H9 (cell line): ENCODE measurements at regions not wholly inside any gene's neighbourhood (a gene's known extent, or its start where the extent isn't known, plus 50 kb on each side); places are given as distances from the start of the nearest gene placed in this dataset.

ENCODE experiments used
- DNase-seq: peaks from one replicate; pipeline ENCODE4 v3.0.0-alpha.2; 2017
- H2AFZ ChIP-seq: one replicate; pipeline ENCODE4 v1.6.1; 2013; ENCODE audit warnings: mild to moderate bottlenecking, low read length, control low read depth, moderate library complexity
- H2AK5ac ChIP-seq: 2 replicates; pipeline ENCODE4 v1.6.1; 2013; ENCODE audit warnings: low read length, control low read depth, mixed read lengths; ENCODE audit not compliant: insufficient read length
- H2BK120ac ChIP-seq: one replicate; pipeline ENCODE4 v1.6.1; 2013; ENCODE audit warnings: low read depth, mild to moderate bottlenecking, low read length, control low read depth, inconsistent platforms; ENCODE audit not compliant: poor library complexity, severe bottlenecking
- H2BK12ac ChIP-seq: 2 replicates; pipeline ENCODE4 v1.6.1; 2013; ENCODE audit warnings: low read length, control low read depth, mixed read lengths, low read depth; ENCODE audit not compliant: insufficient read length
- H2BK15ac ChIP-seq: 2 replicates; pipeline ENCODE4 v1.6.1; 2013; ENCODE audit warnings: low read depth, low read length, control low read depth
- H2BK20ac ChIP-seq: one replicate; pipeline ENCODE4 v1.6.1; 2013; ENCODE audit warnings: low read depth, mild to moderate bottlenecking, low read length, control low read depth, inconsistent platforms; ENCODE audit not compliant: poor library complexity, severe bottlenecking
- H2BK5ac ChIP-seq: 2 replicates; pipeline ENCODE4 v1.6.1; 2013; ENCODE audit warnings: low read length, control low read depth, mixed read lengths; ENCODE audit not compliant: insufficient read length
- H3K14ac ChIP-seq: 2 replicates; pipeline ENCODE4 v1.6.1; 2013; ENCODE audit warnings: low read length, control low read depth; ENCODE audit not compliant: insufficient read depth
- H3K18ac ChIP-seq: 2 replicates; pipeline ENCODE4 v1.6.1; 2013; ENCODE audit warnings: low read depth, mild to moderate bottlenecking, mixed read lengths, low read length, control low read depth; ENCODE audit not compliant: insufficient read length
- H3K23ac ChIP-seq: 2 replicates; pipeline ENCODE4 v1.6.1; 2013; ENCODE audit warnings: low read length, control low read depth, mixed read lengths, low read depth; ENCODE audit not compliant: insufficient read length
- H3K23me2 ChIP-seq: 2 replicates; pipeline ENCODE4 v1.6.1; 2013; ENCODE audit warnings: low read depth, mild to moderate bottlenecking, mixed read lengths, low read length, control low read depth; ENCODE audit not compliant: insufficient read length, poor library complexity, severe bottlenecking
- H3K27ac ChIP-seq: 2 replicates; pipeline ENCODE4 v1.5.1; 2013; ENCODE audit warnings: low read length, control low read depth, mixed read lengths, low read depth; ENCODE audit not compliant: insufficient read length
- H3K27me3 ChIP-seq: 2 replicates; pipeline ENCODE4 v1.6.1; 2013; ENCODE audit warnings: low read length, control low read depth, inconsistent platforms; ENCODE audit not compliant: insufficient read depth
- H3K4ac ChIP-seq: 2 replicates; pipeline ENCODE4 v1.6.1; 2013; ENCODE audit warnings: low read depth, mild to moderate bottlenecking, control low read depth, inconsistent platforms, low read length, moderate library complexity
- H3K4me1 ChIP-seq: 2 replicates; pipeline ENCODE4 v1.6.1; 2013; ENCODE audit warnings: low read length, control low read depth, inconsistent platforms; ENCODE audit not compliant: insufficient read depth
- H3K4me2 ChIP-seq: 2 replicates; pipeline ENCODE4 v1.6.1; 2013; ENCODE audit warnings: low read length, control low read depth, mixed read lengths; ENCODE audit not compliant: insufficient read length, insufficient read depth
- H3K56ac ChIP-seq: 2 replicates; pipeline ENCODE4 v1.6.1; 2013; ENCODE audit warnings: low read depth, mild to moderate bottlenecking, mixed read lengths, low read length, control low read depth; ENCODE audit not compliant: insufficient read length
- H3K79me1 ChIP-seq: 2 replicates; pipeline ENCODE4 v1.6.1; 2013; ENCODE audit warnings: low read depth, mild to moderate bottlenecking, moderate library complexity, low read length, control low read depth, inconsistent platforms; ENCODE audit not compliant: insufficient read depth, poor library complexity, severe bottlenecking
- H3K79me2 ChIP-seq: 2 replicates; pipeline ENCODE4 v1.6.1; 2013; ENCODE audit warnings: low read length, control low read depth, inconsistent platforms; ENCODE audit not compliant: insufficient read depth
- H3K9ac ChIP-seq: 2 replicates; pipeline ENCODE4 v1.6.1; 2013; ENCODE audit warnings: low read length, control low read depth, mixed read lengths; ENCODE audit not compliant: insufficient read length; ENCODE audit errors: extremely low read depth
- H3K9me3 ChIP-seq: one replicate; pipeline ENCODE4 v1.6.1; 2013; ENCODE audit warnings: low read depth, low read length, inconsistent platforms; ENCODE audit not compliant: control insufficient read depth
- H3T11ph ChIP-seq: one replicate; pipeline ENCODE4 v1.6.1; 2013; ENCODE audit warnings: mild to moderate bottlenecking, low read length, control low read depth, inconsistent platforms
- H4K20me1 ChIP-seq: one replicate; pipeline ENCODE4 v1.6.1; 2013; ENCODE audit not compliant: control insufficient read depth, insufficient read length, insufficient read depth
- H4K5ac ChIP-seq: 2 replicates; pipeline ENCODE4 v1.6.1; 2013; ENCODE audit warnings: low read depth, mild to moderate bottlenecking, mixed read lengths, low read length, control low read depth; ENCODE audit not compliant: insufficient read length
- H4K8ac ChIP-seq: replicated peaks from 2 replicates; pipeline ENCODE4 v1.6.1; 2013; ENCODE audit warnings: low read length, control low read depth, mixed read lengths, low read depth; ENCODE audit not compliant: insufficient read length
- H4K91ac ChIP-seq: 2 replicates; pipeline ENCODE4 v1.6.1; 2013; ENCODE audit warnings: low read depth, mild to moderate bottlenecking, moderate library complexity, mixed read lengths, low read length, control low read depth; ENCODE audit not compliant: insufficient read length
- H3K27ac Mint-ChIP-seq, 3 experiments: 2 replicates in 2 of 3; 3 replicates in 1 of 3; pipeline ENCODE4 v1.8.0; 2020 to 2021; ENCODE audit warnings: mixed read lengths in 3 of 3, mild to moderate bottlenecking in 1 of 3, moderate library complexity in 1 of 3
- H3K27me3 Mint-ChIP-seq: 2 replicates; pipeline ENCODE4 v1.8.0; 2021; ENCODE audit warnings: low read depth, mild to moderate bottlenecking, moderate library complexity, mixed read lengths
- H3K36me3 Mint-ChIP-seq, 3 experiments: 2 replicates in 2 of 3; 3 replicates in 1 of 3; pipeline ENCODE4 v1.8.0; 2020 to 2021; ENCODE audit warnings: low read depth in 3 of 3, mixed read lengths in 3 of 3; ENCODE audit not compliant: insufficient read depth in 1 of 3
- H3K4me1 Mint-ChIP-seq, 2 experiments: 2 replicates each; pipeline ENCODE4 v1.8.0; 2020; ENCODE audit warnings: mixed read lengths in 2 of 2
- H3K4me3 Mint-ChIP-seq, 2 experiments: 2 replicates in 1 of 2; 3 replicates in 1 of 2; pipeline ENCODE4 v1.8.0; 2020 to 2021; ENCODE audit warnings: mild to moderate bottlenecking in 2 of 2, mixed read lengths in 2 of 2, moderate library complexity in 1 of 2
- H3K9me3 Mint-ChIP-seq, 2 experiments: 2 replicates in 1 of 2; 3 replicates in 1 of 2; pipeline ENCODE4 v1.8.0; 2020; ENCODE audit warnings: mild to moderate bottlenecking in 2 of 2, mixed read lengths in 2 of 2, moderate library complexity in 1 of 2
- WGBS: extraction: QIAGEN DNeasy Blood & Tissue Kit; methylation state at CpG from one replicate; pipeline ENCODE4 v1.1.7; 2013; ENCODE audit warnings: missing lambda C conversion rate, low lambda C conversion rate, mixed read lengths; ENCODE audit not compliant: insufficient read length; ENCODE audit errors: extremely low coverage; 5-methylcytosine and 5-hydroxymethylcytosine counted together
- TF ChIP-seq, protein P1 (sequence below): fragments of 200-600 bp; sonication (generic); conservative IDR thresholded peaks from 3 replicates; pipeline ENCODE4 v1.8.0; 2021; ENCODE audit warnings: antibody characterized with exemption, mild to moderate bottlenecking

DNA sequence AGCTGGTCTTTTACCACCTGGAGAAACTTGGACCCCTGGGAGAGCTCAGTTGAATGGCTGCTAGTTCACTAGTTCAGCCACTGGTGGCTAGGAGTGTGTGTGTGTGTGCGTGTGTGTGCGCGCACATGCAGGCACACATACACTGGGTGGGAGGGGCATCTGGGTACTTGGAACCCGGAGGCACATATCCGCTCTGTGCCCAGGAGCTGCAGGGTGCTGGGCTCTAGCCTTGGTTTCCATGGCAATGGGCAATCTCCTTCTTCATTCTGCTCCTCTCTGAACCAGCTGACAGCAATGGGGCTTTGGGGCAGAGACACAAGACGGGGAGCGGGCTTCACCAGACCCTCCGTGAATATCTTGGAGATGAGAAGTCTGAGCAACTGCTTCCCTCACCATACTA is 87.1 kb upstream of the DISP3 start:
- Histone ChIP-seq H2BK12ac (no peak overlapping the region), H3K9me3 (no peaks in the 10 kb centered on the region), H3K79me2 (no peaks in the 10 kb centered on the region), H2BK20ac (no peak overlapping the region), H3K4me2 (no peak overlapping the region), H4K8ac (no peak overlapping the region), H3K14ac (no peak overlapping the region; the same call in 1 of the 2 replicates), H4K20me1 (no peaks in the 10 kb centered on the region), H3K56ac (no peak overlapping the region), H3K23me2 (no peaks in the 10 kb centered on the region), H3K18ac (no peak overlapping the region), H3K79me1 (no peaks in the 10 kb centered on the region), H3K27ac (no peak overlapping the region), H2AFZ (no peak overlapping the region), H2BK15ac (no peak overlapping the region), H2AK5ac (no peak overlapping the region), H3K9ac (no peak overlapping the region), H3K23ac (no peak overlapping the region), H2BK120ac (no peak overlapping the region), H2BK5ac (no peak overlapping the region), H3T11ph (no peak overlapping the region), H4K5ac (no peak overlapping the region), H3K27me3 (no peaks in the 10 kb centered on the region), H3K4me1 (no peaks in the 10 kb centered on the region; the same call in 1 of the 2 replicates), H4K91ac (no peak overlapping the region), H3K4ac (no peak overlapping the region)
- Mint-ChIP-seq H3K4me3 (no peak overlapping the region), H3K27ac (no peak overlapping the region), H3K9me3 (peaks cover 0 to 2% of the 10 kb centered on the region in 2 experiments; a peak in 1 of 5 replicates), H3K27me3 (peaks cover 9% of the 10 kb centered on the region), H3K36me3 (no peaks in the 10 kb centered on the region), H3K4me1 (peaks cover 14 to 16% of the 10 kb centered on the region in 2 experiments)
- TF ChIP-seq, protein P1, sequence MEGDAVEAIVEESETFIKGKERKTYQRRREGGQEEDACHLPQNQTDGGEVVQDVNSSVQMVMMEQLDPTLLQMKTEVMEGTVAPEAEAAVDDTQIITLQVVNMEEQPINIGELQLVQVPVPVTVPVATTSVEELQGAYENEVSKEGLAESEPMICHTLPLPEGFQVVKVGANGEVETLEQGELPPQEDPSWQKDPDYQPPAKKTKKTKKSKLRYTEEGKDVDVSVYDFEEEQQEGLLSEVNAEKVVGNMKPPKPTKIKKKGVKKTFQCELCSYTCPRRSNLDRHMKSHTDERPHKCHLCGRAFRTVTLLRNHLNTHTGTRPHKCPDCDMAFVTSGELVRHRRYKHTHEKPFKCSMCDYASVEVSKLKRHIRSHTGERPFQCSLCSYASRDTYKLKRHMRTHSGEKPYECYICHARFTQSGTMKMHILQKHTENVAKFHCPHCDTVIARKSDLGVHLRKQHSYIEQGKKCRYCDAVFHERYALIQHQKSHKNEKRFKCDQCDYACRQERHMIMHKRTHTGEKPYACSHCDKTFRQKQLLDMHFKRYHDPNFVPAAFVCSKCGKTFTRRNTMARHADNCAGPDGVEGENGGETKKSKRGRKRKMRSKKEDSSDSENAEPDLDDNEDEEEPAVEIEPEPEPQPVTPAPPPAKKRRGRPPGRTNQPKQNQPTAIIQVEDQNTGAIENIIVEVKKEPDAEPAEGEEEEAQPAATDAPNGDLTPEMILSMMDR: no peak
- DNase-seq: no peak
- no CpG with 5 or more reads among the region's 8 CpGs for WGBS
